Common myeloid progenitor, CD34-positive (primary cell): ENCODE measurements at regions not wholly inside any gene's neighbourhood (a gene's known extent, or its start where the extent isn't known, plus 50 kb on each side); places are given as distances from the start of the nearest gene placed in this dataset.
"Not testable (repeated sequence)": the region's sequence is repeated elsewhere in the genome, so short reads cannot be mapped to it uniquely, and the experiment has no call there.

Experiments used
- CTCF ChIA-PET: fragments of 350-600 bp; sonication (Branson Sonifier 250); formaldehyde crosslinking; loops from one replicate; lab custom pipeline; 2021; ENCODE audit warnings: antibody characterized with exemption; lab: Charles Lee
- POLR2A ChIA-PET: fragments of 350-600 bp; sonication (Branson Sonifier 250); formaldehyde crosslinking; loops from one replicate; lab custom pipeline; 2021; ENCODE audit warnings: antibody characterized with exemption; lab: Charles Lee
- DNase-seq, 3 donors: peaks; one replicate each; pipeline versions ENCODE4 v3.0.0 to v3.0.0-alpha.2; 2013
- H3K27ac ChIP-seq, 2 experiments: 1 replicate in 1 of 2; 2 replicates in 1 of 2; pipeline ENCODE4 v1.7.0; 2013; ENCODE audit warnings: inconsistent platforms in 2 of 2, low read length in 2 of 2, mild to moderate bottlenecking in 2 of 2, low read depth in 1 of 2, moderate library complexity in 1 of 2; ENCODE audit not compliant: severe bottlenecking in 2 of 2, insufficient read depth in 1 of 2, poor library complexity in 1 of 2
- H3K27me3 ChIP-seq, 5 experiments: replicated peaks in 2 of 5; 1 replicate in 3 of 5; 2 replicates in 2 of 5; pipeline versions ENCODE4 v1.6.1 to v1.7.0; 2013; ENCODE audit warnings: low read length in 4 of 5, mild to moderate bottlenecking in 2 of 5, moderate library complexity in 2 of 5, inconsistent platforms in 1 of 5; ENCODE audit not compliant: insufficient read depth in 5 of 5, control insufficient read depth in 4 of 5
- H3K36me3 ChIP-seq, 4 experiments: 1 replicate in 2 of 4; 2 replicates in 2 of 4; pipeline versions ENCODE4 v1.6.1 to v1.7.0; 2013; ENCODE audit warnings: low read length in 3 of 4, control low read depth in 1 of 4, mild to moderate bottlenecking in 1 of 4; ENCODE audit not compliant: control insufficient read depth in 4 of 4, insufficient read depth in 4 of 4
- H3K4me1 ChIP-seq, 4 experiments: 1 replicate in 3 of 4; 2 replicates in 1 of 4; pipeline versions ENCODE4 v1.6.1 to v1.7.1; 2013; ENCODE audit warnings: low read length in 3 of 4, mild to moderate bottlenecking in 3 of 4, control low read depth in 1 of 4, inconsistent platforms in 1 of 4, moderate library complexity in 1 of 4; ENCODE audit not compliant: control insufficient read depth in 4 of 4, insufficient read depth in 4 of 4; ENCODE audit errors: control extremely low read depth in 1 of 4
- H3K4me3 ChIP-seq, 7 experiments: 1 replicate in 4 of 7; 2 replicates in 3 of 7; pipeline versions ENCODE4 v1.5.1 to v1.7.0; 2013; ENCODE audit warnings: mild to moderate bottlenecking in 7 of 7, low read length in 6 of 7, moderate library complexity in 6 of 7, inconsistent platforms in 2 of 7, low read depth in 2 of 7, control low read depth in 1 of 7; ENCODE audit not compliant: insufficient read depth in 4 of 7, control insufficient read depth in 1 of 7; ENCODE audit errors: extremely low read depth in 1 of 7
- H3K9me3 ChIP-seq, 5 experiments: 1 replicate in 4 of 5; 2 replicates in 1 of 5; pipeline versions ENCODE4 v1.6.1 to v1.7.1; 2013; ENCODE audit warnings: low read length in 4 of 5, mild to moderate bottlenecking in 2 of 5, inconsistent platforms in 1 of 5, low read depth in 1 of 5, moderate library complexity in 1 of 5; ENCODE audit not compliant: control insufficient read depth in 4 of 5, insufficient read depth in 2 of 5; ENCODE audit errors: control extremely low read depth in 1 of 5
- WGBS: methylation state at CpG from one replicate; pipeline ENCODE4 v1.1.5; 2013; ENCODE audit not compliant: insufficient coverage; 5-methylcytosine and 5-hydroxymethylcytosine counted together

GRCh38 chr2:21891191-21891590 lies 767.4 kb downstream of the TDRD15 start:
- H3K36me3 ChIP-seq: no peaks in the 10 kb centered on the region
- no peak overlapping the region for H3K27ac ChIP-seq
- no peaks in the 10 kb centered on the region for H3K9me3 ChIP-seq
- H3K4me3 ChIP-seq: no peak overlapping the region
- ChIA-PET CTCF (no interaction called here), POLR2A (no interaction called here)
- H3K27me3 ChIP-seq: no peaks in the 10 kb centered on the region
- no peak for DNase-seq
- WGBS: 77% methylated on average over 4 of the region's 5 CpGs
- no peaks in the 10 kb centered on the region for H3K4me1 ChIP-seq

DNA sequence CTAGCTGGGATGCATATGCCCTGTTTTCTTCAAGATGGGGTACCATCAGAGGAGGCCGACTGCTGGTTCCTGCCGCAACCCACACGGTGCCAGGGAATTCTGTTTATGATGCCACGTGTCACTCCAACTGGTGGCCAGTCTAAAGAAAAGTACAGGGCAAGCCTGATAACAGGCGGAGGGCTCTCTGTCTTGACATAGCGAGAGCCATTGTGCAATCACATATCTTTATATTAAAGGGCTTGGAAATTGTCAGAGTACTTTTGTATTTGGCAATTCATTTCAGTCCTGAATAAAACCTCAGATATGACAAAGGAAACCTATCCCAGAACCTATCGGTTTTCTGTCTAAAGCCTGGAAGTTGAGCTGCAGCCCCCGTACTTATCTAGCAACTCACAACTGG lies 768.4 kb downstream of the TDRD15 start:
- Histone ChIP-seq H3K4me3 (no peak overlapping the region), H3K36me3 (no peaks in the 10 kb centered on the region), H3K27ac (no peak overlapping the region), H3K4me1 (no peaks in the 10 kb centered on the region), H3K27me3 (no peaks in the 10 kb centered on the region), H3K9me3 (no peaks in the 10 kb centered on the region)
- CTCF ChIA-PET: no interaction called here
- 91% methylated on average over 8 of the region's 8 CpGs for WGBS
- no peak for DNase-seq
- POLR2A ChIA-PET: no interaction called here

DNA sequence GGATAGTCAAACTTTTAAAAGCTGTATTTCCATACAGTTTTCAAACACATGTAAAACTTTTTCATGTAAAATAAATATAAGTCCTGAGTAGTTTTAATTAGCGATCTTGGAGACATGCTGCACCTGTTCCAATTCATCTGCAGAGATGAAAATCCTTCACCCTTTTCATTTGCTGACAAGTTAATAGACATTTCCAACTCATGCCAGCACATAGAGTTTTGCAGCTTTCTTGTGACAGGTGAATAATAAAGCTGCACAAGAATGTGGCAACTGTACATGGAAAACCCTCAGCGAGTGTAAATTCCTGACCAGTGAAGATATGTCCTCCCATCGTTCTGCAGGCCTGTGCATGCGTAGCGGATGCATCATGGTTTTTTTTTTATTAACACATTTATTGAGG lies 771.4 kb downstream of the TDRD15 start:
- CTCF ChIA-PET: no interaction called here
- no peak for DNase-seq
- H3K27me3 ChIP-seq: no peaks in the 10 kb centered on the region
- no peak overlapping the region for H3K27ac ChIP-seq
- POLR2A ChIA-PET: no interaction called here
- WGBS: 100% methylated on average over 1 of the region's 5 CpGs
- H3K4me1 ChIP-seq: no peaks in the 10 kb centered on the region
- no peak overlapping the region for H3K4me3 ChIP-seq
- H3K9me3 ChIP-seq: no peaks in the 10 kb centered on the region
- H3K36me3 ChIP-seq: no peaks in the 10 kb centered on the region

GRCh38 chr2:21908712-21909380 lies 785.1 kb downstream of the TDRD15 start:
- POLR2A ChIA-PET, DNase-seq, H3K4me1 ChIP-seq, H3K4me3 ChIP-seq, H3K9me3 ChIP-seq, CTCF ChIA-PET, H3K27me3 ChIP-seq, H3K36me3 ChIP-seq, H3K27ac ChIP-seq: not testable (repeated sequence)
- WGBS: 98% methylated on average over 13 of the region's 26 CpGs

GRCh38 chr2:21910832-21911507 lies 787.2 kb downstream of the TDRD15 start:
- 90% methylated on average over 5 of the region's 6 CpGs for WGBS
- DNase-seq: no peak
- ChIA-PET CTCF (no interaction called here), POLR2A (no interaction called here)
- Histone ChIP-seq H3K27me3 (no peaks in the 10 kb centered on the region), H3K27ac (no peak overlapping the region), H3K9me3 (no peaks in the 10 kb centered on the region), H3K4me1 (no peaks in the 10 kb centered on the region), H3K4me3 (no peak overlapping the region), H3K36me3 (no peaks in the 10 kb centered on the region)

GRCh38 chr2:21912405-21912804 lies 788.6 kb downstream of the TDRD15 start:
- H3K27me3 ChIP-seq: no peaks in the 10 kb centered on the region
- no peaks in the 10 kb centered on the region for H3K36me3 ChIP-seq
- DNase-seq: no peak
- no CpG with 5 or more reads among the region's 3 CpGs for WGBS
- H3K4me3 ChIP-seq: no peak overlapping the region
- no peak overlapping the region for H3K27ac ChIP-seq
- H3K4me1 ChIP-seq: no peaks in the 10 kb centered on the region
- ChIA-PET POLR2A (no interaction called here), CTCF (no interaction called here)
- no peaks in the 10 kb centered on the region for H3K9me3 ChIP-seq

DNA sequence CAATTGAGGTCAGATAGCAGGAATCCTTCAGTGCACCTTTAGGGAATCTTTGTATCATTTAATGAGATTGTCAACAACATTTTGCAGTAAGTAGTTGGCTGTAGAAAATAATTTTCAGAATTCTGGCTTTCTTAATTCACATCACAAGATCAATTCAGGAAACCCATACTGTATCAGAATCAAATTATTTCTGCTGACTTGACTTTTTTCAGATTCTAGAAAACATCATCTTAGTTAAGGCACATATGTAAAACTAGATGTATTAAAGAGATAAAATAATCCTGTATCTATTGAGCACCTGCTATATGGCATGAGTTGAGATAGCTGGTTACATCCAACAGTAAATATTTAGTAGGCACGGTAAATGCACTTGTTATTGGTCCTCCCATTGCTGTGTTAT lies 791.4 kb downstream of the TDRD15 start:
- Histone ChIP-seq H3K4me3 (no peak overlapping the region), H3K4me1 (no peaks in the 10 kb centered on the region), H3K9me3 (no peaks in the 10 kb centered on the region), H3K27ac (no peak overlapping the region), H3K36me3 (no peaks in the 10 kb centered on the region), H3K27me3 (no peaks in the 10 kb centered on the region)
- CTCF ChIA-PET: no interaction called here
- WGBS: no CpG with 5 or more reads among the region's 1 CpG
- DNase-seq: no peak
- POLR2A ChIA-PET: no interaction called here
